HEK293 (cell line): ENCODE measurements at regions not wholly inside any gene's neighbourhood (a gene's known extent, or its start where the extent isn't known, plus 50 kb on each side); places are given as distances from the start of the nearest gene placed in this dataset.

ENCODE experiments used
- CTCF ChIA-PET: fragments of 350-600 bp; formaldehyde crosslinking; extraction: SDS; loops from one replicate; lab custom pipeline; 2021; ENCODE audit warnings: antibody characterized with exemption; lab: Yijun Ruan, JAX
- POLR2A ChIA-PET: fragments of 300-600 bp; formaldehyde crosslinking; extraction: SDS; loops from one replicate; lab custom pipeline; 2020; ENCODE audit warnings: antibody characterized with exemption, inconsistent platforms; lab: Yijun Ruan, JAX
- H3K27ac ChIP-seq: fragments of 200-500 bp; sonication (Bioruptor generic); 2 replicates; pipeline ENCODE4 v1.5.1; 2014; ENCODE audit warnings: low read depth, low read length, control low read depth, inconsistent platforms; ENCODE audit errors: extremely low read depth
- H3K36me3 ChIP-seq, 2 experiments: fragments of 200-500 bp in 1 of 2; sonication (Bioruptor generic) in 1 of 2; 1 replicate in 1 of 2; 2 replicates in 1 of 2; pipeline ENCODE4 v1.5.1; 2014 to 2017; ENCODE audit warnings: inconsistent platforms in 2 of 2, low read length in 2 of 2; ENCODE audit not compliant: control insufficient read depth in 2 of 2, insufficient read depth in 1 of 2
- H3K4me1 ChIP-seq: fragments of 200-500 bp; sonication (Bioruptor generic); 2 replicates; pipeline ENCODE4 v1.5.1; 2014; ENCODE audit warnings: mild to moderate bottlenecking, low read length, inconsistent platforms; ENCODE audit not compliant: control insufficient read depth, insufficient read depth
- H3K4me3 ChIP-seq: 2 replicates; pipeline ENCODE4 v1.5.1; 2011; ENCODE audit warnings: low read depth, mild to moderate bottlenecking, control low read depth, low read length, moderate library complexity
- H3K9me3 ChIP-seq: fragments of 200-500 bp; sonication (Bioruptor generic); 2 replicates; pipeline ENCODE4 v1.5.1; 2014; ENCODE audit warnings: low read depth, low read length, inconsistent platforms; ENCODE audit not compliant: control insufficient read depth, insufficient read depth
- AEBP2 ChIP-seq: fragments of 450-650 bp; formaldehyde crosslinking; IDR thresholded peaks from 2 replicates; pipeline ENCODE4 v1.5.1; 2016; ENCODE audit warnings: missing biosample characterization, missing genetic modification characterization, borderline replicate concordance
- ATF2 ChIP-seq: fragments of 450-650 bp; formaldehyde crosslinking; IDR thresholded peaks from 2 replicates; pipeline ENCODE4 v1.5.1; 2016; ENCODE audit warnings: missing biosample characterization, missing genetic modification characterization, low read depth
- HIC1 ChIP-seq: fragments of 450-650 bp; formaldehyde crosslinking; IDR thresholded peaks from 2 replicates; pipeline ENCODE4 v1.5.1; 2016; ENCODE audit warnings: missing biosample characterization, missing genetic modification characterization
- KLF17 ChIP-seq: fragments of 450-650 bp; formaldehyde crosslinking; IDR thresholded peaks from 2 replicates; pipeline ENCODE4 v1.5.1; 2016; ENCODE audit warnings: missing biosample characterization, missing genetic modification characterization
- REST ChIP-seq: fragments of 450-650 bp; formaldehyde crosslinking; IDR thresholded peaks from 2 replicates; pipeline ENCODE4 v1.5.1; 2016; ENCODE audit warnings: missing biosample characterization, missing genetic modification characterization
- SCRT2 ChIP-seq: fragments of 450-650 bp; formaldehyde crosslinking; IDR thresholded peaks from 2 replicates; pipeline ENCODE4 v1.5.1; 2016; ENCODE audit warnings: missing biosample characterization, missing genetic modification characterization
- SETDB1 ChIP-seq: IDR thresholded peaks from one replicate; pipeline ENCODE4 v1.6.1; 2017; ENCODE audit warnings: mild to moderate bottlenecking, low read length, moderate library complexity, mixed read lengths; ENCODE audit not compliant: insufficient read length
- ZFP69B ChIP-seq: fragments of 450-650 bp; formaldehyde crosslinking; IDR thresholded peaks from 2 replicates; pipeline ENCODE4 v1.5.1; 2016; ENCODE audit warnings: missing biosample characterization, missing genetic modification characterization
- ZNF280D ChIP-seq: fragments of 450-650 bp; formaldehyde crosslinking; IDR thresholded peaks from 2 replicates; pipeline ENCODE4 v1.5.1; 2016; ENCODE audit warnings: missing biosample characterization, missing genetic modification characterization
- ZNF514 ChIP-seq: fragments of 450-650 bp; formaldehyde crosslinking; IDR thresholded peaks from 2 replicates; pipeline ENCODE4 v1.5.1; 2016; ENCODE audit warnings: missing biosample characterization, missing genetic modification characterization
- ZNF561 ChIP-seq: fragments of 450-650 bp; IDR thresholded peaks from 2 replicates; pipeline ENCODE4 v1.5.1; 2018; ENCODE audit warnings: missing biosample characterization, missing genetic modification characterization, borderline replicate concordance
- ZNF658 ChIP-seq: fragments of 450-650 bp; formaldehyde crosslinking; IDR thresholded peaks from 2 replicates; pipeline ENCODE4; 2016; ENCODE audit warnings: missing biosample characterization, missing genetic modification characterization
- ZNF664 ChIP-seq: fragments of 450-650 bp; formaldehyde crosslinking; IDR thresholded peaks from 2 replicates; pipeline ENCODE4 v1.5.1; 2016; ENCODE audit warnings: missing biosample characterization, missing genetic modification characterization
- ZNF707 ChIP-seq: fragments of 450-650 bp; formaldehyde crosslinking; IDR thresholded peaks from 2 replicates; pipeline ENCODE4 v1.5.1; 2016; ENCODE audit warnings: missing biosample characterization, missing genetic modification characterization
- ZNF776 ChIP-seq: fragments of 450-650 bp; formaldehyde crosslinking; IDR thresholded peaks from 2 replicates; pipeline ENCODE4 v1.5.0; 2017; ENCODE audit warnings: missing biosample characterization, missing genetic modification characterization, borderline replicate concordance
- ZNF792 ChIP-seq: fragments of 450-650 bp; formaldehyde crosslinking; IDR thresholded peaks from 2 replicates; pipeline ENCODE4 v1.5.1; 2016; ENCODE audit warnings: missing biosample characterization, missing genetic modification characterization

GRCh38 chr12:116630762-116631161, 71.6 kb downstream of the MAP1LC3B2 start:
- H3K4me3 ChIP-seq, result no peak overlapping the region
- no peaks in the 10 kb centered on the region for H3K36me3 ChIP-seq
- ChIA-PET POLR2A (no interaction called here), CTCF (interaction anchor here (0.6 to 1.0 kb wide), 2 partner anchors 20 to 631 kb away, joined by 3 read pairs; no protein-coding TSS in a partner anchor)
- H3K4me1 ChIP-seq, result peaks cover 9% of the 10 kb centered on the region
- no peak for TF ChIP-seq ZNF280D (tag by site-specific recombination)
- no peak for TF ChIP-seq ZNF707 (tag by site-specific recombination)
- no peak for TF ChIP-seq ZNF776 (tag by site-specific recombination)
- TF ChIP-seq HIC1 (tag by site-specific recombination), result no peak
- TF ChIP-seq ZNF658 (tag by site-specific recombination), result no peak
- TF ChIP-seq ZNF561 (tag by site-specific recombination), result no peak
- TF ChIP-seq ZFP69B (tag by site-specific recombination), result no peak
- TF ChIP-seq ZNF792 (tag by site-specific recombination), result no peak
- no peak for TF ChIP-seq KLF17 (tag by site-specific recombination)
- TF ChIP-seq ATF2 (tag by site-specific recombination), result no peak
- no peak for TF ChIP-seq ZNF664 (tag by site-specific recombination)
- no peak for TF ChIP-seq AEBP2 (tag by site-specific recombination)
- TF ChIP-seq REST (tag by site-specific recombination), result no peak
- TF ChIP-seq SETDB1, result no peak
- no peak for TF ChIP-seq SCRT2
- no peak for TF ChIP-seq ZNF514 (tag by site-specific recombination)
- TF ChIP-seq, all 188 proteins: peak for 0
- H3K27ac ChIP-seq, result no peak overlapping the region
- H3K9me3 ChIP-seq, result no peaks in the 10 kb centered on the region
